NCI-H1694 (cell line): ENCODE measurements at regions not wholly inside any gene's neighbourhood (a gene's known extent, or its start where the extent isn't known, plus 50 kb on each side); places are given as distances from the start of the nearest gene placed in this dataset.
"Not testable (repeated sequence)": the region's sequence is repeated elsewhere in the genome, so short reads cannot be mapped to it uniquely, and the experiment has no call there.

Source experiments
- DNase-seq: peaks from one replicate; lab custom pipeline; 2025; lab: John Stamatoyannopoulos, UW

- no peak for DNase-seq
Observed at GRCh38 chr4:137956256-137956655, 285.9 kb downstream of the SLC7A11 start.

DNA sequence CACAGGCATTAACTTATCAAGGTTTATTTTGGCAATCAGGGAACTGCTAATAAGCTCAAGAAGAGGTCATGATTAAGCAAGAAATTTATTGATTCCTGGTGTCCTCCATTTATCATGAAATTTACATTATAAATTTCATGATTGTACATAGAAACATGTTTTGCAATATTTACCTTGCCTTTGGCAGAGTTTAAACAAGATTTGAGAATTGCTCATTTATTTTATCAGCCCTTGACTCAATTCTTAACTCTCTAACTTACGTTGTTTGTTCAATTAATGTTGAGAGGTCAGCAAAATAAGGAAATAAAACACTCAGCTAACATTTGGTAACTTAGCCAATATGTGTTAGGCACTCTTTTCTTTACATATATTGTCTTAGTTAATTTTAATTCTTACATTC lies 286.6 kb downstream of the SLC7A11 start:
- no peak for DNase-seq

DNA sequence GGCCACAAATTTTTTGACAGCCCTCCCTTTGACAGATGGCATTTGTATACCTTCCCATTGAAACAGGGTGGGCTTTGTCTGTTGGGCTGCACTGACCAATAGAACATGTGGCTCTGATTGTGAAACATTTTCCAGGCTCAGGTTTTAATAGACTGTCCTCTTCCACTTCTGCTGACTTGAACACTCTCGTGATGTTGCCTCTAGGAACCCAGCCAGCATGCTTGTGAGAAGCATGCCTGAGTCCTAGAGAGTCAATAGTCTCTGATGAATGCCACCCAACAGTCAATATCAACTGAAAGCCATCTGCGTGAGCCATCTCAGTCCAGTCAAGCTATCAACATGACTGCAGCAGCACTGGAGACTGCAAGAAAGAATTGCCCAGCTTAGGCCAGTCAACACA lies 290.0 kb downstream of the SLC7A11 start:
- no peak for DNase-seq

GRCh38 chr4:137950286-137950685 lies 291.9 kb downstream of the SLC7A11 start:
- no peak for DNase-seq

- no peak for DNase-seq
Observed at GRCh38 chr4:137949746-137950145, 292.4 kb downstream of the SLC7A11 start.

GRCh38 chr4:137946453-137947174 lies 295.5 kb downstream of the SLC7A11 start:
- DNase-seq = no peak

DNA sequence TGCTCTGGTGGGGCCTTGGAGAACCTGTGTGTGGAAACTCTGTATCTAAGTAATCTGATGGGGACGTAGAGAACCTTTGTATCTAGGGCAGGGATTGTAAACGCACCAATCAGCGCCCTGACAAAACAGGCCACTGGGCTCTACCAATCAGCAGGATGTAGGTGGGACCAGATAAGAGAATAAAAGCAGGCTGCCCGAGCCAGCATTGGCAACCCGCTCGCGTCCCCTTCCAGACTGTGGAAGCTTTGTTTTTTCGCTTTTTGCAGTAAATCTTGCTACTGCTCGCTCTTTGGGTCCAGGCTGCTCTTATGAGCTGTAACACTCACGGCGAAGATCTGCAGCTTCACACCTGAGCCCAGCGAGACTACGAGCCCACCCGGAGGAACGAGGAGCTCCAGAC lies 299.3 kb downstream of the SLC7A11 start:
- DNase-seq = not testable (repeated sequence)

- not testable (repeated sequence) for DNase-seq
Observed at GRCh38 chr4:137942015-137942515, 300.1 kb downstream of the SLC7A11 start.

- DNase-seq = peak; percentile 87
Observed at GRCh38 chr4:137934911-137935310, 307.2 kb downstream of the SLC7A11 start.

- DNase-seq = no peak
Observed at GRCh38 chr4:137934046-137934445, 308.1 kb downstream of the SLC7A11 start.

DNA sequence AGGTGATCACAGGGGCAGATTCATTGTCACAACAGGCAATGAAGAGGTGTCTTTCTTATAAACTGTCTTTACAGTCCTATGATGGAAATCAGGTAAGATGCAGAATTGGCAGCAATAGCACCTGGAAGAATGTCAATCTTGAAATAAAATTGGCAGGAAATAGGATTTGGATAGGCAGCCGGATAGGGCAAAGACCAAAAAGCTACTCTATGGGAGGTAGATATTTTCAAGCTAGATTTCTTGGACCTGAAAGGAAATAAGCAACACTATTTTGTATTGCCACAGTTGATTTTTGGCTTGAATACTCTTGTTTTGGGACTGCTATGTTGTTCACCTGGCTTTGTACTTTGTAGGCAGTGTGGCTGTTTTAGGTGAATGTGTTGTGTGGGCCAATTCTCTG lies 314.2 kb downstream of the SLC7A11 start:
- DNase-seq = no peak

DNA sequence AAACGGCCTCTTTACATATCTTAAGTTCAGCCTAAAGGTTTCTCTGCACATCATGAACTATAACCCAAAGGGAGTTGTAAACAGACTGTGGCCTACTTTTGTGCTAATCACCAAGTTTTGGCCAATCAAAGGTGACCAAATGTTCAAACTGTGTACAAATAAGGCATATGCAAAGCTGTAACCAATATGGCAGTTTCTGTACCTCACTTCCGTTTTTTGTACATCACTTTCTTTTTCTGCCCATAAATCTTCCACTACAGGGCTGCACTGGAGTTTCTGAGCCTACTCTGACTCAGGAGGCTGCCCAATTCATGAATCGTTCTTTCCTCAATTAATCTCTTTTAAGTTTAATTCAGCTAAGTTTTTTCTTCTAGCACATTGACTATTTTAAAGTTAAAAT lies 318.7 kb downstream of the SLC7A11 start:
- no peak for DNase-seq

- DNase-seq = no peak
Observed at GRCh38 chr4:137922721-137923120, 319.4 kb downstream of the SLC7A11 start.

DNA sequence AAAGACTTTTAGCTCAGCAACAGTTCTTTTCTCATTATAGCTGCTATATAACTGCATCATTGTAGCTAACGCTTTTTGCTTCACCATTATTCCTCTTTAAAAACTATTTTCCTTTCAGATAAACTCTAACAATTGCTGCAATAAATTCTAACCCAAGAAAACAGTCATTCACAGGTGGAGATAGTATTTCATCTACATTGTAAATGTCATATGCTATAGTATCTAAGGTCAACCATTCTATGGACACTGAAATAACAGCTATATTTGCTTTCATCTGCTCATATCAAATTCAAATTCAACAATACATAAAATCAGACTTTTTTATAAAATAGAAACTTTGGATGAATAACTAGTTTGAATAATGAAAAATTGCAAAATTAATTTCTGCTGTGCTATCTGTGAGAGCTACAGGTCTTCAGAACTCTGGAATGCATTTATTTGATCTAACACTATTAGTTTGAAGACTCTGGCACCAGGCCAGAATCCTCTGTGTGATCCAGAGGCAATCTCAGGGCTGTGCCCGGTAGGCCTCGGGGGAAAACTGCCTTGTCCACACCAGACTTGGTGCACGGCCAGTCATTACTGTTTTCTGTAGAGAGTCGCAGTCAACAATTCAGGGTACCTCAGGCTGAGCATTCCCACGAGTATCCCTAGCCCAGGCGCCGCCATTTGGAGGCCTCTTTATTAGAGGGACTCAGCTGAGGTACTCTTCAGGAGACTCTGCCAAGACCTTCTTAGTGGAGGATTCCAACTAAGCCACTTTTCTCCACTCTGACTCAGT lies 332.4 kb downstream of the SLC7A11 start:
- no peak for DNase-seq

DNA sequence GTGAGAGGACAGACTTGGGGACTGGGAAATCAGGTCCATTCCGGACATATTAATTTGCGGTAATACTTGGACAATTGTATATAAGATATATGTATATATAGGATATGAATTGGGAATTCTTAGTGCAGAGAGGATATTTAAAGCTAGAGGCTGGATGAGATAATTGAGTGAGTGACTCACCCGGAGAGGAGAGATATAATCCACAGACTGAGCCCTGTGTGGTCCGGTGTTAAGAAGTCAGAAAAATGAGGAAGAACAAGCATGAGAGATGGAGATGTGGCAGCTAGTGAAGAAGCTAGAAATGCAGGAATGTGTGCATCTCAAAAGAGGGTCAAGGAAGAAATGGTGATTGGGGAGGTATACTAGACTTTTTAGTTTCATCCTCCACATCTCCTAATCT lies 336.2 kb downstream of the SLC7A11 start:
- DNase-seq = no peak

GRCh38 chr4:137901114-137901513 lies 341.0 kb downstream of the SLC7A11 start:
- DNase-seq = no peak

DNA sequence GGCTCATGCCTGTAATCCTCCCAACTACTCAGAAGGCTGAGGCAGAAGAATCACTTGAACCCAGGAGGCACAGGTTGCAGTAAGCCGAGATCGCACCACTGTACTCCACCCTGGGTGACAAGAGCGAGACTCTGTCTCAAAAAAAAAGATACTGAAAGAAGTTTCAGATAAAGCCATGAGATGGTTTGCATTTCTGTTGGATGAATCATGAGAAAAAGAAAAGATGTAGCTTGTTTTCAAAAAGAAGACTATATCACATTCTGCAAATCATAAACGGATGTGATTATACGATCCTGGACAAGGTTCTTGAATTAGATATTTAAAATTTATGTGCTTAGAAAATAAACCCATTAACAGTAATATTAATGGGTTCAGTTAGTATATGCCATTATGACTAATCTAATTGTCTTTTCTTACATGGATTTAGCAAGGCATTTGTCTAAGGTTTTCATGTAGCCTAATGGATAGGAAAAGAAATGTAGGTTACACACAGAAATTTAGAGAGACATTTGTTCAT lies 345.9 kb downstream of the SLC7A11 start:
- no peak for DNase-seq

DNA sequence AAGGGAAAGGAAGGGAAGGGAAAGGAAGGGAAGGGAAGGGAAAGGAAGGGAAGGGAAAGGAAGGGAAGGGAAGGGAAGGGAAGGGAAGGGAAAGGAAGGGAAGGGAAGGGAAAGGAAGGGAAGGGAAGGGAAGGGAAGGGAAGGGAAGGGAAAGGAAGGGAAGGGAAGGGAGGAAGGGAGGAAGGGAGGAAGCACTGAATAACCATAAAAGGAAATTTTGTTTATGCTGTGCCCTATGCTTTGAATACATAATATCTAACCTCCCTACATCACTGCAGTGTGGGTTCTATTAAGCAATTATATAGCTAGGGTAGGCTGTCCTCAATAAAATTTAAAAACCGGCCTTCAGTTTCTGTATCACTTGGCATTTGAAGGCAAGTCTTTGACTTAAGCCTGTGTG lies 346.6 kb downstream of the SLC7A11 start:
- not testable (repeated sequence) for DNase-seq

- no peak for DNase-seq
Observed at GRCh38 chr4:137892134-137892533, 350.0 kb downstream of the SLC7A11 start.

- DNase-seq = no peak
Observed at GRCh38 chr4:137890812-137891211, 351.3 kb downstream of the SLC7A11 start.

- DNase-seq = no peak
Observed at GRCh38 chr4:137881641-137882040, 349.3 kb upstream of the PCDH18 start.

DNA sequence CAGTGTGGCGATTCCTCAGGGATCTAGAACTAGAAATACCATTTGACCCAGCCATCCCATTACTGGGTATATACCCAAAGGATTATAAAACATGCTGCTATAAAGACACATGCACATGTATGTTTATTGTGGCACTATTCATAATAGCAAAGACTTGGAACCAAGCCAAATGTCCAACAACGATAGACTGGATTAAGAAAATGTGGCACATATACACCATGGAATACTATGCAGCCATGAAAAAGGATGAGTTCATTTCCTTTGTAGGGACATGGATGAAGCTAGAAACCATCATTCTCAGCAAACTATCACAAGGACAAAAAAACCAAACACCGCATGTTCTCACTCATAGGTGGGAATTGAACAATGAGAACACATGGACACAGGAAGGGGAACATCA lies 335.8 kb upstream of the PCDH18 start:
- not testable (repeated sequence) for DNase-seq

GRCh38 chr4:137866671-137867070 lies 334.4 kb upstream of the PCDH18 start:
- no peak for DNase-seq
